WTC11 (cell line): ENCODE measurements at regions not wholly inside any gene's neighbourhood (a gene's known extent, or its start where the extent isn't known, plus 50 kb on each side); places are given as distances from the start of the nearest gene placed in this dataset.

ENCODE experiments used
- ATAC-seq: fragments of 200-7000 bp; cut with Tn5 transposase; 2 replicates; pipeline ENCODE4 v1.10.0; 2021; ENCODE audit warnings: mild to moderate bottlenecking, moderate library complexity
- CTCF ChIA-PET: fragments of 300-600 bp; sonication (Branson Sonifier 250); formaldehyde crosslinking; loops from one replicate; lab custom pipeline; 2021; ENCODE audit warnings: antibody characterized with exemption; lab: Charles Lee
- POLR2A ChIA-PET: fragments of 350-600 bp; sonication (Branson Sonifier 250); formaldehyde crosslinking; loops from one replicate; lab custom pipeline; 2021; ENCODE audit warnings: antibody characterized with exemption; lab: Charles Lee
- DNase-seq: peaks from one replicate; pipeline ENCODE4 v3.0.0; 2021; ENCODE audit warnings: low spot score
- H3K27ac Mint-ChIP-seq: 2 replicates; pipeline ENCODE4 v1.8.0; 2021; ENCODE audit warnings: mixed read lengths
- H3K27me3 Mint-ChIP-seq: 2 replicates; pipeline ENCODE4 v1.8.0; 2021; ENCODE audit warnings: low read depth, mild to moderate bottlenecking, moderate library complexity, mixed read lengths
- H3K36me3 Mint-ChIP-seq: 2 replicates; pipeline ENCODE4 v1.8.0; 2021; ENCODE audit warnings: mixed read lengths
- H3K4me1 Mint-ChIP-seq: 2 replicates; pipeline ENCODE4 v1.8.0; 2022; ENCODE audit warnings: mixed read lengths
- H3K4me3 Mint-ChIP-seq: 2 replicates; pipeline ENCODE4 v1.8.0; 2021; ENCODE audit warnings: mild to moderate bottlenecking, moderate library complexity, mixed read lengths
- H3K9me3 Mint-ChIP-seq: 2 replicates; pipeline ENCODE4 v1.8.0; 2021; ENCODE audit warnings: mixed read lengths
- ARID4B ChIP-seq: sonication (generic); formaldehyde crosslinking; IDR thresholded peaks from 2 replicates; pipeline ENCODE4 v1.8.0; 2023; ENCODE audit warnings: missing genetic modification reagents, mild to moderate bottlenecking, borderline replicate concordance
- CBFB ChIP-seq: sonication (generic); formaldehyde crosslinking; IDR thresholded peaks from 2 replicates; pipeline ENCODE4 v1.8.1; 2022; ENCODE audit warnings: mild to moderate bottlenecking, low read depth, missing genetic modification reagents
- CREB1 ChIP-seq: sonication (generic); formaldehyde crosslinking; IDR thresholded peaks from 2 replicates; pipeline ENCODE4 v1.8.0; 2023; ENCODE audit warnings: mild to moderate bottlenecking, missing genetic modification reagents
- E2F4 ChIP-seq: sonication (generic); formaldehyde crosslinking; IDR thresholded peaks from 2 replicates; pipeline ENCODE4 v1.8.1; 2022; ENCODE audit warnings: low read depth, mild to moderate bottlenecking, moderate library complexity, missing genetic modification reagents, borderline replicate concordance
- EMX1 ChIP-seq: fragments of 250-450 bp; sonication (Bioruptor Pico); IDR thresholded peaks from 2 replicates; pipeline ENCODE4 v1.8.0; 2021; ENCODE audit warnings: mild to moderate bottlenecking
- ERG ChIP-seq: fragments of 250-450 bp; sonication (Bioruptor Pico); IDR thresholded peaks from 2 replicates; pipeline ENCODE4 v1.8.0; 2021; ENCODE audit warnings: mild to moderate bottlenecking
- GRHL2 ChIP-seq: fragments of 250-450 bp; sonication (Bioruptor Pico); IDR thresholded peaks from 2 replicates; pipeline ENCODE4 v1.8.0; 2022; ENCODE audit warnings: mild to moderate bottlenecking, moderate library complexity; ENCODE audit not compliant: insufficient replicate concordance, severe bottlenecking
- IRF2 ChIP-seq: sonication (generic); formaldehyde crosslinking; IDR thresholded peaks from 2 replicates; pipeline ENCODE4 v1.8.0; 2022; ENCODE audit warnings: low read depth, missing genetic modification reagents, borderline replicate concordance
- MAX ChIP-seq: sonication (generic); formaldehyde crosslinking; IDR thresholded peaks from 2 replicates; pipeline ENCODE4 v1.8.0; 2022; ENCODE audit warnings: mild to moderate bottlenecking, missing genetic modification reagents
- NFATC4 ChIP-seq: fragments of 250-450 bp; sonication (Bioruptor Pico); IDR thresholded peaks from 2 replicates; pipeline ENCODE4 v1.9.0; 2021; ENCODE audit warnings: mild to moderate bottlenecking
- NR2C2 ChIP-seq: sonication (generic); formaldehyde crosslinking; IDR thresholded peaks from 2 replicates; pipeline ENCODE4 v1.8.0; 2022; ENCODE audit warnings: mild to moderate bottlenecking, missing genetic modification reagents
- PRDM15 ChIP-seq: sonication (generic); formaldehyde crosslinking; IDR thresholded peaks from 2 replicates; pipeline ENCODE4 v1.8.0; 2022; ENCODE audit warnings: missing genetic modification reagents
- RELA ChIP-seq: sonication (generic); formaldehyde crosslinking; IDR thresholded peaks from 2 replicates; pipeline ENCODE4 v1.8.1; 2022; ENCODE audit warnings: missing genetic modification reagents, mild to moderate bottlenecking, borderline replicate concordance
- SMAD3 ChIP-seq: sonication (generic); formaldehyde crosslinking; IDR thresholded peaks from 2 replicates; pipeline ENCODE4 v1.8.0; 2022; ENCODE audit warnings: missing genetic modification reagents, mild to moderate bottlenecking, borderline replicate concordance
- ZNF219 ChIP-seq: sonication (generic); formaldehyde crosslinking; IDR thresholded peaks from 2 replicates; pipeline ENCODE4 v1.8.0; 2023; ENCODE audit warnings: missing genetic modification reagents, mild to moderate bottlenecking, borderline replicate concordance
- TF ChIP-seq, protein P1 (sequence below): sonication (generic); formaldehyde crosslinking; IDR thresholded peaks from 2 replicates; pipeline ENCODE4 v1.8.0; 2022; ENCODE audit warnings: mild to moderate bottlenecking, missing genetic modification reagents
- TF ChIP-seq, protein P2 (sequence below): fragments of 250-450 bp; sonication (Bioruptor Pico); IDR thresholded peaks from 2 replicates; pipeline ENCODE4 v1.9.0; 2021; ENCODE audit warnings: mild to moderate bottlenecking, borderline replicate concordance
- TF ChIP-seq, protein P3 (sequence below): fragments of 250-450 bp; sonication (Bioruptor Pico); conservative IDR thresholded peaks from 2 replicates; pipeline ENCODE4 v1.9.0; 2021; ENCODE audit warnings: mild to moderate bottlenecking

- Mint-ChIP-seq H3K36me3 (no peaks in the 10 kb centered on the region), H3K27me3 (no peaks in the 10 kb centered on the region; the same call in 1 of the 2 replicates), H3K4me1 (peaks cover 22% of the 10 kb centered on the region), H3K27ac (no peak overlapping the region), H3K9me3 (peaks cover 3% of the 10 kb centered on the region), H3K4me3 (no peak overlapping the region)
- no peak for DNase-seq
- CTCF ChIA-PET = no interaction called here
- POLR2A ChIA-PET = no interaction called here
- no peak for ATAC-seq
- TF ChIP-seq PRDM15 (CRISPR knock-in tag) = no peak
- TF ChIP-seq CBFB (CRISPR knock-in tag) = no peak
- TF ChIP-seq RELA (CRISPR knock-in tag) = no peak
- no peak for TF ChIP-seq E2F4 (CRISPR knock-in tag)
- TF ChIP-seq IRF2 = no peak
- no peak for TF ChIP-seq NR2C2
- TF ChIP-seq CREB1 (CRISPR knock-in tag) = no peak
- TF ChIP-seq ZNF219 = no peak
- no peak for TF ChIP-seq SMAD3 (CRISPR knock-in tag)
- no peak for TF ChIP-seq GRHL2 (CRISPR knock-in tag)
- TF ChIP-seq, protein P1, sequence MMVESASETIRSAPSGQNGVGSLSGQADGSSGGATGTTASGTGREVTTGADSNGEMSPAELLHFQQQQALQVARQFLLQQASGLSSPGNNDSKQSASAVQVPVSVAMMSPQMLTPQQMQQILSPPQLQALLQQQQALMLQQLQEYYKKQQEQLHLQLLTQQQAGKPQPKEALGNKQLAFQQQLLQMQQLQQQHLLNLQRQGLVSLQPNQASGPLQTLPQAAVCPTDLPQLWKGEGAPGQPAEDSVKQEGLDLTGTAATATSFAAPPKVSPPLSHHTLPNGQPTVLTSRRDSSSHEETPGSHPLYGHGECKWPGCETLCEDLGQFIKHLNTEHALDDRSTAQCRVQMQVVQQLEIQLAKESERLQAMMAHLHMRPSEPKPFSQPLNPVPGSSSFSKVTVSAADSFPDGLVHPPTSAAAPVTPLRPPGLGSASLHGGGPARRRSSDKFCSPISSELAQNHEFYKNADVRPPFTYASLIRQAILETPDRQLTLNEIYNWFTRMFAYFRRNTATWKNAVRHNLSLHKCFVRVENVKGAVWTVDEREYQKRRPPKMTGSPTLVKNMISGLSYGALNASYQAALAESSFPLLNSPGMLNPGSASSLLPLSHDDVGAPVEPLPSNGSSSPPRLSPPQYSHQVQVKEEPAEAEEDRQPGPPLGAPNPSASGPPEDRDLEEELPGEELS = no peak
- no peak for TF ChIP-seq MAX (CRISPR knock-in tag)
- TF ChIP-seq, protein P2, sequence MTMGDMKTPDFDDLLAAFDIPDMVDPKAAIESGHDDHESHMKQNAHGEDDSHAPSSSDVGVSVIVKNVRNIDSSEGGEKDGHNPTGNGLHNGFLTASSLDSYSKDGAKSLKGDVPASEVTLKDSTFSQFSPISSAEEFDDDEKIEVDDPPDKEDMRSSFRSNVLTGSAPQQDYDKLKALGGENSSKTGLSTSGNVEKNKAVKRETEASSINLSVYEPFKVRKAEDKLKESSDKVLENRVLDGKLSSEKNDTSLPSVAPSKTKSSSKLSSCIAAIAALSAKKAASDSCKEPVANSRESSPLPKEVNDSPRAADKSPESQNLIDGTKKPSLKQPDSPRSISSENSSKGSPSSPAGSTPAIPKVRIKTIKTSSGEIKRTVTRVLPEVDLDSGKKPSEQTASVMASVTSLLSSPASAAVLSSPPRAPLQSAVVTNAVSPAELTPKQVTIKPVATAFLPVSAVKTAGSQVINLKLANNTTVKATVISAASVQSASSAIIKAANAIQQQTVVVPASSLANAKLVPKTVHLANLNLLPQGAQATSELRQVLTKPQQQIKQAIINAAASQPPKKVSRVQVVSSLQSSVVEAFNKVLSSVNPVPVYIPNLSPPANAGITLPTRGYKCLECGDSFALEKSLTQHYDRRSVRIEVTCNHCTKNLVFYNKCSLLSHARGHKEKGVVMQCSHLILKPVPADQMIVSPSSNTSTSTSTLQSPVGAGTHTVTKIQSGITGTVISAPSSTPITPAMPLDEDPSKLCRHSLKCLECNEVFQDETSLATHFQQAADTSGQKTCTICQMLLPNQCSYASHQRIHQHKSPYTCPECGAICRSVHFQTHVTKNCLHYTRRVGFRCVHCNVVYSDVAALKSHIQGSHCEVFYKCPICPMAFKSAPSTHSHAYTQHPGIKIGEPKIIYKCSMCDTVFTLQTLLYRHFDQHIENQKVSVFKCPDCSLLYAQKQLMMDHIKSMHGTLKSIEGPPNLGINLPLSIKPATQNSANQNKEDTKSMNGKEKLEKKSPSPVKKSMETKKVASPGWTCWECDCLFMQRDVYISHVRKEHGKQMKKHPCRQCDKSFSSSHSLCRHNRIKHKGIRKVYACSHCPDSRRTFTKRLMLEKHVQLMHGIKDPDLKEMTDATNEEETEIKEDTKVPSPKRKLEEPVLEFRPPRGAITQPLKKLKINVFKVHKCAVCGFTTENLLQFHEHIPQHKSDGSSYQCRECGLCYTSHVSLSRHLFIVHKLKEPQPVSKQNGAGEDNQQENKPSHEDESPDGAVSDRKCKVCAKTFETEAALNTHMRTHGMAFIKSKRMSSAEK (CRISPR knock-in tag) = no peak
- no peak for TF ChIP-seq ARID4B (CRISPR knock-in tag)
- TF ChIP-seq NFATC4 (CRISPR knock-in tag) = no peak
- no peak for TF ChIP-seq EMX1
- TF ChIP-seq, protein P3, sequence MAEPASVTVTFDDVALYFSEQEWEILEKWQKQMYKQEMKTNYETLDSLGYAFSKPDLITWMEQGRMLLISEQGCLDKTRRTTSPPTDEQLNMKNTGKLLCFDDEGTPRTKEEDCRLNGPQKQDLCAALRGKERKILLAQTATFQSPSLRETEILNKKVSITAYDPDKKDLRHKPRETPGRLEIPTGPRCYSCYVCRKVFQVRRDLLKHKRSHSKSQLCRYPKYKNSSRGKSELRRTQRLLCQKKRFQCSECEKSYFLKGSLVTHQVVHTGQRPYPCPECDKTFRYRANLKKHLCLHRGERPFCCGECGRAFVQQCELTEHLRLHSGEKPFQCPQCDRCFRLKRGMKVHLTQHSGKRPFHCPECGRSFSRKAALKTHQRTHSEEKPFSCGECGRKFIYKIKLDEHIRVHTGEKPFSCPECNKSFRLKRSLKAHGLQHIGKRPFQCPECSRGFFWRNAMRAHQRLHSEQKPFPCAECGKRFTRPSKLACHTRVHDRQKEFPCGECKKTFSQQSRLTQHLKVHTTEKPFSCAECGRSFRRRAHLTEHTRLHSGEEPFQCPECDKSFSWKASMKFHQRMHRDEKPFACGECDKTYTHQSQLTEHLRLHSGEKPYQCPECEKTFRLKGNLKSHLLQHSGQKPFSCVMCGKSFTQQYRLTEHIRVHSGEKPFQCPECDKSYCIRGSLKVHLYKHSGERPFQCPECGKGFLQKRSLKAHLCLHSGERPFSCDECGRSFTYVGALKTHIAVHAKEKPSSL (CRISPR knock-in tag) = no peak
- no peak for TF ChIP-seq ERG (CRISPR knock-in tag)
Observed at GRCh38 chr12:32995623-32996022, 99.0 kb upstream of the PKP2 start.
